GM21619 (cell line): ENCODE measurements at regions not wholly inside any gene's neighbourhood (a gene's known extent, or its start where the extent isn't known, plus 50 kb on each side); places are given as distances from the start of the nearest gene placed in this dataset.

Experiments used
- ATAC-seq: cut with Tn5 transposase; IDR thresholded peaks from one replicate; pipeline ENCODE4 v1.9.1; 2021; ENCODE audit not compliant: unreplicated experiment

GRCh38 chr5:4215143-4215542, 619.5 kb downstream of the IRX1 start:
- no peak for ATAC-seq

GRCh38 chr5:4216142-4216541, 620.5 kb downstream of the IRX1 start:
- no peak for ATAC-seq

- ATAC-seq = no peak
Measured at GRCh38 chr5:4220016-4220415, 624.4 kb downstream of the IRX1 start.

GRCh38 chr5:4221048-4221447, 625.4 kb downstream of the IRX1 start:
- ATAC-seq = no peak

GRCh38 chr5:4222147-4222546, 626.5 kb downstream of the IRX1 start:
- no peak for ATAC-seq

GRCh38 chr5:4222821-4223220, 627.2 kb downstream of the IRX1 start:
- ATAC-seq = no peak

GRCh38 chr5:4225741-4226140, 630.1 kb downstream of the IRX1 start:
- ATAC-seq = no peak

- ATAC-seq = no peak
Measured at GRCh38 chr5:4226565-4226964, 630.9 kb downstream of the IRX1 start.

GRCh38 chr5:4228708-4229107, 633.1 kb downstream of the IRX1 start:
- ATAC-seq = no peak

- no peak for ATAC-seq
Measured at GRCh38 chr5:4229414-4230292, 634.0 kb downstream of the IRX1 start.

GRCh38 chr5:4230471-4230785, 634.8 kb downstream of the IRX1 start:
- no peak for ATAC-seq

- ATAC-seq = no peak
Measured at GRCh38 chr5:4230786-4231641, 635.4 kb downstream of the IRX1 start.

- ATAC-seq = no peak
Measured at GRCh38 chr5:4232084-4232483, 636.5 kb downstream of the IRX1 start.

- ATAC-seq = no peak
Measured at GRCh38 chr5:4233671-4234070, 638.0 kb downstream of the IRX1 start.

- no peak for ATAC-seq
Measured at GRCh38 chr5:4243479-4244264, 648.0 kb downstream of the IRX1 start.

- no peak for ATAC-seq
Measured at GRCh38 chr5:4244306-4244705, 648.7 kb downstream of the IRX1 start.

GRCh38 chr5:4245076-4245475, 649.4 kb downstream of the IRX1 start:
- ATAC-seq = no peak

- ATAC-seq = no peak
Measured at GRCh38 chr5:4245511-4245910, 649.9 kb downstream of the IRX1 start.

- ATAC-seq = no peak
Measured at GRCh38 chr5:4246447-4246846, 650.8 kb downstream of the IRX1 start.

- no peak for ATAC-seq
Measured at GRCh38 chr5:4250254-4250653, 654.6 kb downstream of the IRX1 start.

GRCh38 chr5:4252385-4252784, 656.8 kb downstream of the IRX1 start:
- ATAC-seq = no peak
